Testis (tissue), 2 donors: ENCODE measurements at regions not wholly inside any gene's neighbourhood (a gene's known extent, or its start where the extent isn't known, plus 50 kb on each side); places are given as distances from the start of the nearest gene placed in this dataset.
A peak's percentile ranks its signal among the peaks of the same experiment; 100 is the strongest.

Experiments
- DNase-seq: peaks from one replicate; pipeline ENCODE4 v3.0.0-alpha.2; 2019
- H3K27ac ChIP-seq, 2 donors: fragments of 200-600 bp; sonication (generic); one replicate each; pipeline ENCODE4 v1.5.1; 2019
- H3K27me3 ChIP-seq: fragments of 200-600 bp; sonication (generic); one replicate; pipeline ENCODE4 v1.5.1; 2019
- H3K36me3 ChIP-seq: fragments of 200-600 bp; sonication (generic); one replicate; pipeline ENCODE4 v1.5.1; 2017; ENCODE audit warnings: low read depth; ENCODE audit errors: missing control alignments
- H3K4me1 ChIP-seq: fragments of 200-600 bp; sonication (generic); one replicate; pipeline ENCODE4 v1.5.1; 2019
- H3K4me3 ChIP-seq, 2 donors: fragments of 200-600 bp; sonication (generic); one replicate each; pipeline ENCODE4 v1.5.1; 2017 to 2019
- H3K9me3 ChIP-seq: fragments of 200-600 bp; sonication (generic); one replicate; pipeline ENCODE4 v1.5.1; 2017
- POLR2A ChIP-seq: fragments of 450-650 bp; IDR thresholded peaks from one replicate; pipeline ENCODE4 v1.6.1; 2017; ENCODE audit warnings: antibody characterized with exemption, mild to moderate bottlenecking, moderate library complexity
- WGBS, 2 donors: methylation state at CpG; one replicate each; pipeline ENCODE4 v1.1.5; 2018; 5-methylcytosine and 5-hydroxymethylcytosine counted together
- intact Hi-C: fragments of 100-400 bp; cut with DNase I; formaldehyde crosslinking; loops from one replicate; pipeline ENCODE4 v1.15.1; 2023; ENCODE audit warnings: low total_unique reads
- TF ChIP-seq, protein P1 (sequence below), 3 experiments: fragments of 450-650 bp in 2 of 3; fragments of 200-600 bp in 1 of 3; sonication (generic) in 1 of 3; IDR thresholded peaks; one replicate each; pipeline ENCODE4 v1.5.1; 2016 to 2019; ENCODE audit warnings: antibody characterized with exemption in 3 of 3, mild to moderate bottlenecking in 2 of 3, moderate library complexity in 1 of 3

DNA sequence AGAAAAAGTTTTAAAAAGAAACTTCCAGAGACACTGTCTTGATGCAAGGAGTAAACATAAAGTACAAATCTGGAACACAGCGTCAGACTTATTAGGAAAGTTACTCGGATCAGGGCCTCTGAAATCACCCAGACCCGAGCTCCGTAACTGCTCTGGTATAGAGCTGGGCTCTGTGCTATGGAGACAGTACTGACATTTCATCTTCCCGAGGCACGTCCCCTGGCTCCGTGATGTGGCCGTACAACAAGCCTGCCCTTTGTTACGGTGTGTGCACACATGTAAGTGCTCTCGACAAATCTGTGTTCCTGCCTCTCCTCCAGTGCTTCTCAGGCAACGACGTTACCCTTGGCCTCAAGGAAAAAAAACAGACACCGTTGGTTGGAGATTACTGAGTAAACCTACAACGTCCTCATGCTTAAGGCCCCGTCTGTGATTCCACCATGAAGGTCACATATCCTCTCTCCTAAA is 107.0 kb upstream of the IRF2BP2 start:
- no peaks in the 10 kb centered on the region for H3K27me3 ChIP-seq
- no peak for DNase-seq
- intact Hi-C loops = no loop called here
- peaks cover 71% of the 10 kb centered on the region for H3K4me1 ChIP-seq
- TF ChIP-seq, protein P1, sequence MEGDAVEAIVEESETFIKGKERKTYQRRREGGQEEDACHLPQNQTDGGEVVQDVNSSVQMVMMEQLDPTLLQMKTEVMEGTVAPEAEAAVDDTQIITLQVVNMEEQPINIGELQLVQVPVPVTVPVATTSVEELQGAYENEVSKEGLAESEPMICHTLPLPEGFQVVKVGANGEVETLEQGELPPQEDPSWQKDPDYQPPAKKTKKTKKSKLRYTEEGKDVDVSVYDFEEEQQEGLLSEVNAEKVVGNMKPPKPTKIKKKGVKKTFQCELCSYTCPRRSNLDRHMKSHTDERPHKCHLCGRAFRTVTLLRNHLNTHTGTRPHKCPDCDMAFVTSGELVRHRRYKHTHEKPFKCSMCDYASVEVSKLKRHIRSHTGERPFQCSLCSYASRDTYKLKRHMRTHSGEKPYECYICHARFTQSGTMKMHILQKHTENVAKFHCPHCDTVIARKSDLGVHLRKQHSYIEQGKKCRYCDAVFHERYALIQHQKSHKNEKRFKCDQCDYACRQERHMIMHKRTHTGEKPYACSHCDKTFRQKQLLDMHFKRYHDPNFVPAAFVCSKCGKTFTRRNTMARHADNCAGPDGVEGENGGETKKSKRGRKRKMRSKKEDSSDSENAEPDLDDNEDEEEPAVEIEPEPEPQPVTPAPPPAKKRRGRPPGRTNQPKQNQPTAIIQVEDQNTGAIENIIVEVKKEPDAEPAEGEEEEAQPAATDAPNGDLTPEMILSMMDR (IDR thresholded peaks at IDR 0.05) = no peak
- no peak for TF ChIP-seq POLR2A
- no peak overlapping the region for H3K4me3 ChIP-seq
- 42 to 47% methylated on average over 15 of the region's 15 CpGs for WGBS, 2 donors
- no peaks in the 10 kb centered on the region for H3K9me3 ChIP-seq
- H3K36me3 ChIP-seq = no peaks in the 10 kb centered on the region
- peak overlapping the region; percentile 81 to 96 for H3K27ac ChIP-seq

DNA sequence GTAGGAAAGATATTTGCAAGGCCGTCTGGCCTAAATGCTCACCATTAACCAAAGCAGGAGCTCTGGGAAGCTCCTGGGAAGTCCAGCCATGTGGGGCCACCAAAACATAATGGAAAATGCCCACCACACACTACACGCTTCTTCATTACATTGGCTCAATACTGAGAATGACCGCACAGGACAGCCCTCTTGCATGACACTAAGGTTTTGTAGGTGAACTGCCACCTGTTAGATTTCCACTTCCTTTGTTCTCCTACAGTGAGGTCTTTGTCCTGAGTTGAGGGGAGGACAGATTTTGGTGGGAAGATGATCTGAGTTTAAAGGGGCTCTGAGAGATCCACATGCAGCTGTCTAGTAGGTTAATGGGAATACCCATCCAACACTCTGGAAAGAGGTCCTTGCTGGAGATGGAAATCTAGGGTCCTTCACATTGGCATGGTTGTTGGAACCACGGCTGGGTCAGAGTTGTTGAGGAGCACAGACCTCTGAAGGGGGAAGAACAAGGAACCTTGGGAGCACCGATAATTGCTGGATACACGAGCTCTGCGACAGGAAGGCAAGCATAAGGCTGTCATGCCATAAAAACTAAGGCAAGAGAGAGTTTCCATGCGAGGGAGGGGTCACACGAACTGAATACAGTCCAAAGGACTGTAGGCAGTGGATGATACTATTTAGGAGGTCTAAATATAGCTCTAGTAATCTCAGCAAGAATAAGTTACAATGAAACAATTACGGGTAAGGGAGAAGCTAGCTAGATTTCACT is 105.5 kb upstream of the IRF2BP2 start:
- TF ChIP-seq POLR2A = no peak
- TF ChIP-seq, protein P1 (IDR thresholded peaks at IDR 0.05) = no peak
- peaks cover 56% of the 10 kb centered on the region for H3K4me1 ChIP-seq
- H3K36me3 ChIP-seq = no peaks in the 10 kb centered on the region
- no peak overlapping the region for H3K4me3 ChIP-seq
- H3K27ac ChIP-seq = peak overlapping the region; percentile 81 to 96
- H3K9me3 ChIP-seq = no peaks in the 10 kb centered on the region
- H3K27me3 ChIP-seq = no peaks in the 10 kb centered on the region
- intact Hi-C loops = no loop called here
- no peak for DNase-seq
- 48 to 58% methylated on average over 10 of the region's 10 CpGs for WGBS, 2 donors

DNA sequence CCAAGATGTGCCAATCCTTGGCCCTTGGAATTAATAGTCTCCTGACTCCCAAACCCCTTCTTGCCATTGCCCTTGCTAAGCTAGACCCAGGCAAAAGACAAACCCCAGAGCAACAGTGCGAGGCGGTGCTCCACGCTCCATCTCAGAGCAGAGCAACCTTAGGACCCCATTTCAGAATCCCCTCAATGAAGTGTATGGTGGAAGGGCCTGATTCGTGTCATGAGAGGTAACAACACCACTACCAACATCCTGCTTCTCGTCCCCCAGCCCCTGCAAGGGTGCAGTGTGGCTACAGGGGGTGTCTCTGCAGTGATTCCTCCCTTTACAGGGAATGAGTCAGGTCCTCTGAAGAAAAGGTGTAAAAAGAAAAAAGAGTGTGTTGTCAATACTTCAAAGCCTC is 103.9 kb upstream of the IRF2BP2 start:
- Histone ChIP-seq H3K4me3 (no peak overlapping the region), H3K27ac (no peak overlapping the region), H3K36me3 (no peaks in the 10 kb centered on the region), H3K27me3 (no peaks in the 10 kb centered on the region), H3K4me1 (peaks cover 42% of the 10 kb centered on the region), H3K9me3 (no peaks in the 10 kb centered on the region)
- no peak for DNase-seq
- intact Hi-C loops = no loop called here
- WGBS, 2 donors = 96 to 99% methylated on average over 5 of the region's 5 CpGs
- TF ChIP-seq, protein P1 (IDR thresholded peaks at IDR 0.05) = no peak
- no peak for TF ChIP-seq POLR2A

DNA sequence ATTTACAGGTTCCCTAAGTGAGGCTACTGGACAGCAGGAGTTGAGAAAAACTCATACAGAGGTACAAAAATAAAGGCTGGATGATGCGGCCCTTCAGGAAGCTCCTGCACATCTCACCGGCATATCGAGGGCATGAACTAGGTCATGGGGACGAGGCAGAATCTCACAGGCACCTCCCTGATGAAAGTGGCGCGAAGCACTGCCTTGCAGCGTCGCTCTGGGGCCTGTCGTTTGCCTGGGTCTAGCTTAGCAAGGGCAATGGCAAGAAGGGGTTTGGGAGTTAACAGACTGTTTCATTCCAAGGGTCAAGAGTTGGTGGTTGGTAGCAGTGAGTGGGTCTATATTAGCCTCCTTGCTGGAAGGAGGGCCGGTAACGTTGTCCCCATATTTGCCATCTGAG is 103.5 kb upstream of the IRF2BP2 start:
- Histone ChIP-seq H3K9me3 (no peaks in the 10 kb centered on the region), H3K4me3 (no peak overlapping the region), H3K27ac (no peak overlapping the region), H3K27me3 (no peaks in the 10 kb centered on the region), H3K36me3 (no peaks in the 10 kb centered on the region), H3K4me1 (peaks cover 38% of the 10 kb centered on the region)
- WGBS, 2 donors = 85 to 87% methylated on average over 11 of the region's 11 CpGs
- DNase-seq = no peak
- intact Hi-C loops = no loop called here
- no peak for TF ChIP-seq POLR2A
- TF ChIP-seq, protein P1 (IDR thresholded peaks at IDR 0.05) = no peak

DNA sequence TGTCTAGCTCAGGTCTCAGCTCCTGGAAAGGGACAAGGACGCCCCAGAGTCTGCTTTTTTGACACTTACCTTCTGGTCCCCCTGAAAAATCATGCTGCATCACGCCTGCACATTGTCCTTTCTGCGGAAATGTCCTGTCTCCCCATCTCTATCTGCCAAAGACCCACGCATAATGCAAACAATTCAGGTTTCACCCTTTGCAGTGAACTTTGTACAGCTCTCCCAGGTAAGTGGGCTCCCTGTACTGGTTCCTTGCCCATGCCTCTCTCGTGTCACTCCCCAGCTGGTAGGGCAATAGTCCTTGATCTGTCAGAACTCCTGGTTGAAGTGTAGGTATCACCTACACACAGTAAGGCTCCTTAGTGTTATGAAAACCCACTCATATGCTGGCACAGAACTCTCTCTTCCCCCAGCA is 102.9 kb upstream of the IRF2BP2 start:
- WGBS, 2 donors = 80 to 82% methylated on average over 5 of the region's 5 CpGs
- intact Hi-C loops = no loop called here
- H3K4me1 ChIP-seq = peaks cover 32% of the 10 kb centered on the region

More for the DNA sequence above, 102.9 kb upstream of the IRF2BP2 start:
- Histone ChIP-seq H3K27me3 (no peaks in the 10 kb centered on the region), H3K36me3 (no peaks in the 10 kb centered on the region), H3K9me3 (no peaks in the 10 kb centered on the region), H3K27ac (no peak overlapping the region), H3K4me3 (no peak overlapping the region)
- no peak for DNase-seq
- TF ChIP-seq, protein P1 (IDR thresholded peaks at IDR 0.05) = no peak
- TF ChIP-seq POLR2A = no peak
